Right lung (tissue), 2 donors: ENCODE measurements at regions not wholly inside any gene's neighbourhood (a gene's known extent, or its start where the extent isn't known, plus 50 kb on each side); places are given as distances from the start of the nearest gene placed in this dataset.

Source experiments
- DNase-seq, 2 donors: peaks; one replicate each; pipeline ENCODE4 v3.0.0-alpha.2; 2013

DNA sequence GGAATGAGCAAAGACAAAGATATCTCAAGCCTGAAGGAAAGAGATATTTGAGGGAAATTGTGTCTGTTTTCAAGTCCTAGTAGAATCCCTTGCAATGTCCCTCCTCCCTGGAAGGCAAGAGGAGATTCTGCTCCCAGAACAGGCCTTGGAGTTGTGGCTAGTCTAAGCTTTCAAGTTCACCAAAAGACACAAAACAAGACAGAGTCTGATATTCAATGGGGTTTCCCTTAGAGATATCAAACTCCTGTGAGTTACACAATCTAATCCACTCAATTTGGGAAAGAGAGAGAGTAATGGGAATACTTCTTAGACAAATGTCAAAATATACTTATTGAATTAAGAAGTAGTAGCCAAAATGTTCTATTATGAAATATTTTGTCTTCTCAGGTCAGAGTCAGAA, 162.8 kb upstream of the ADAMTS5 start:
- no peak for DNase-seq

GRCh38 chr21:27129215-27129614, 162.3 kb upstream of the ADAMTS5 start:
- no peak for DNase-seq

DNA sequence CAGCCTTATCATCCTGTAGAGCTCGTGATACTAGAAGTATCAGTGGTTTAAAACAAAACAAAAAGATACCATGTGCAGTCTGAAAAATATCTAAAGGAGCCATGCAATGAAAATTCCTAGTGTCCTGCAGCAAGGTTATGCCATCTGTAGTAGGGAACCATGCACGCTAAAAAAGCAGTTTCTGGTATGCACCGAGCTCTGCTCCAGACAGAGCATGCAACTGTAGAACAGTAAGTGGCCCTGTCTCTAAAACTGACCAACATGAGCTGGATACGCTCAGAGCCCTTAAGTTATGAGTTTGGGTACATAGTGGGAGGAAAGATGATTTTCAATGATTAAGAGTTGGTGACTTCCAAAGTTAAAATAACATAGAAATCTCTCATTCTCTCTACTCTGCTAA, 159.3 kb upstream of the ADAMTS5 start:
- DNase-seq, result no peak

DNA sequence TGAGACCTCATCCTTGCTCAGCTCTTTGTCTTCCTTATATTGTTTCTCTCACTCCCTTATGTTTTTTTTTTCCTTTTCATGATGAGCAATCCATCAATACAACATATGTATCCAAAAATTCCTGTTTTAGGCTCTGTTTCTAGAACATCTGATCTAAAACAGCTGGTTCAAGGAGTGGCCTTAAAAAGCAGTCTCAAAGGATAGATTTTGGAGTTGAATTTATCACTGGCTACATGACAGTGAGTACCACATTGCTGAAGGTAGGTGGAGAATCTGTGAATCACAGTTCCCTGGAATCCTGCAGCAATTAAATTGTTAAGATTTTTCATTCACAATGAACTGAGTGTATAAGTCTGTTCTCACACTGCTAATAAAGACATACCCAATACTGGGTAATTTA, 155.8 kb upstream of the ADAMTS5 start:
- DNase-seq, result no peak

GRCh38 chr21:27114111-27114510, 147.2 kb upstream of the ADAMTS5 start:
- no peak for DNase-seq

DNA sequence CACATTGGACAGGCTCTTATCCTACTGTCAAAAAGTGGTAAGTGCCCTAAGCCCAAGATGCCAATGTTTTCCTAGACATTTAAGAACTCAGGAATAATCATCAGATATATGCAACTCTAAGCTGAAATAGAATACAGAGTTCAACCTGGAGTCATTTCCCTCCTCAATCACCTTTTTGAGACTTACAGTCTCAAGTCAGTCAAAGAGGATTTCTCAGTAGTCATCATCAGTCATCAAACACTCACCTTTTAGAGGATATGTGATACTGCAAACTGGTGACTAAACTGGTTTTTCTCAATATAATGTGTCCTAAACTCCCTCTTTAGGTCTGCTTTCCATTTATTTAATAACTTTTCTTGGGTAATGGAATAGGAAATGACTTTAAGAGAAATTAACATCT, 145.3 kb upstream of the ADAMTS5 start:
- no peak for DNase-seq

GRCh38 chr21:27110956-27111355, 144.1 kb upstream of the ADAMTS5 start:
- DNase-seq, result no peak

GRCh38 chr21:27108701-27109100, 141.8 kb upstream of the ADAMTS5 start:
- no peak for DNase-seq

DNA sequence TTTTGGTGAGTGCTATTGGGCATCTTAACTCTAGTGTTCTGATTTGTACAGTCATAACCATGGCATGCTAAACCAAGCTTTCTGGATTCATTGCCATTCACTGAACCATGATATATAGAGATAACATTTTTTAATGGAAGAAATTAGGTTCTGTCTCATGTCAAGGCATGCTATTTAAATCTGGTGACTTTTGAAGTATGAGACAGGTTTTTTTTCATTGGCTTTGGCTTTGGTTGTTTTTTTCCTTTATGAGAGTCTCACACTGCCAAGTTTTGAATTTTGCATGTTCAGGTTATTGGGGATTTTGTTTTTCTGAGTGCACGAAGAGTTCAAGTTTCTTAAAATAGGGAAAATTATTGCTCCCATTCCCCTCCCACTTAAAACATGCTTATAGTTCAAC, 141.3 kb upstream of the ADAMTS5 start:
- no peak for DNase-seq

DNA sequence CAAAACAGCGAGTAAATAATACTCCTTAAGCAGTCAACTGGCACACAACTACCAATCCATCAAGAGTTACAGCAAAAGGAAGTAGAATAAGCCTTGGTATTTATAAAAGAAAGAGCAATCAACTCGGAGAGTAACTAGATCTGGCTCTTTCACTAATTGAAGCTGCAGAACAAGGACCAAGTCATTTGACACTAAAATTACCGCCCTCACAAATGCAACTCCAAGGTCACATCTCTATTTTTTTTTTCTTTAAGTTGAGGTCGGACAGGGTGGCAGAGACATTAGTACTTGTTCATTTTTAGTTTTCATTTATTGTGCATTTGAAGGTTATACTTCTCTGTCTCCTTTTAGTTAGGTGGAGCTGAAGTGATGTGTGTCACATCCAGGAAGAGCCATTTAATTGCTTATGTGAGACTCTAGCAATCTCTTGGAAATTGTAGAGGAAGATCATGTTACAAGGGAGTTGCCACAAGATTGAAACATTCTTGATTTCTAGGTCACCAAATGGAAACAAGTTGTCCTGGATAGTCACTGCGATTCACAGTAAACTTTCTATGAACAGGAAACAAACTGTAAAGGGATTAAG, 138.1 kb upstream of the ADAMTS5 start:
- DNase-seq, result no peak

DNA sequence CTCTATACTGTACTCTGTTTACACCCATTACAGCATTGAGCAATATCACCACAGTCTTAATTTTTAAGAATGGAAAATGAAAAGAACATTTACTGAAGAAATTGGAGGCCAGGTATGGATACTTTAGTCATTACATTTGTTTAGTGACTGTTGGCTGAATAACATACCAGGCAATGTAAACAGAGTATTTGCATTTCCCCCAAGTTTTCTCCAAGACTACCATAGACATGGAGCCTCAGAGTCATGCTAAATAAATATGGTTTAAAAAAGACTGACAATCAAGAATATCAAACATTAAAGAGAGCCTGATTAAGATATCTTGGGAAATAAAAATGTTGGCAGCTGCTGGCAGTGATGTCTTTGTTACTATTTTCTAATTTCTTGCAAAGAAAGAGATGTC, 136.9 kb upstream of the ADAMTS5 start:
- DNase-seq, result no peak

DNA sequence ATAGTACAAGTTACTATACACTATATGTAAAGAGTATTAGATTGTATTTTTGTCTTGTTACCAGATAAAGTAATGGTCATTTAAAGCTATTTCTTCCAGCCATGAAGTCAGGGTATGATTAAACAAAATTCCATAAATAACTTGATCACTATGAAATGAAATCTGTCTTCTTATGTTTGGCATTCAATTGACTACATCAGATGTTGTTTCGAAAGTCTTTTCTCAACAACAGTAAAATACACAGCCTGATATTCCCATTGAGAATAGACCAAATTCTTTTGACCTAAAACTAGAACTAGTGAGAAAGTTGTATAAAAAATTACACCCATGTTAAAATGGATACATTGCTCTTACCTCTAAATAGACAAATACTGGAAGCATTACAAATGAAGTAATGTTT, 134.6 kb upstream of the ADAMTS5 start:
- DNase-seq, result no peak

DNA sequence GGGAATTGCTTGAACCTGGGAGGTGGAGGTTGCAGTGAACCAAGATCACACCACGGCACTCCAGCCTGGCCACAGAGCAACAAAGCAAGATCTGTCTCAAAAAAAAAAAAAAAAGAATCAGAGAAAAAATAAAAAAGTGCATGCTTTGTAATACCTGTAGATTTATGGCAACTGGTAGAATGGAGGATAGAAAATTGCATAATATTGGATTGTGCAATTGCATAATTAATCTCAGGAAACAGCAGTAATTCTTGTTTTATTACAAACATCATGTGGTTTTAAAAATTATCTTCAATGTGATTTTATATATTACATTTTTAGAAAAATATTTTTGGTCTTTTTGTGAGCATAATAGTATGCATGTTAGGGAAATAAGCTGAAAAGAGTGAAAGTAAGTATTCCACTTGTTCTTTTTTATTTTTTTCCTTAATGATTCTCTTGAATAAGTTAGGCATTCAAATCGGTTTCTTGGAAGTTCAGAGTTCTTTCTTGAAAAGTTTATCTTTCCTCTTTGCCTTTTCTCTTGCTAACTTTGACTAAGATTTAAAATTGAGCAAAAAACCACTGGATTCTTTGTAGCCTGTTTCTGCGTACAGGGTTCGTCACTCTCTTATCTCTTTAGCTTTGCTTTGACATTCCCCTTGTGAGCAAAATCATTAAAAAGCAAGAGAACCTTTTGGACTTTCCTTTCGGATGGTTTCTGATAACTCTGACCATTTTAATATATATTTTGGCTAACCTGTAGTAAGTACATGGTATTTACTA, 127.5 kb upstream of the ADAMTS5 start:
- DNase-seq, result no peak

DNA sequence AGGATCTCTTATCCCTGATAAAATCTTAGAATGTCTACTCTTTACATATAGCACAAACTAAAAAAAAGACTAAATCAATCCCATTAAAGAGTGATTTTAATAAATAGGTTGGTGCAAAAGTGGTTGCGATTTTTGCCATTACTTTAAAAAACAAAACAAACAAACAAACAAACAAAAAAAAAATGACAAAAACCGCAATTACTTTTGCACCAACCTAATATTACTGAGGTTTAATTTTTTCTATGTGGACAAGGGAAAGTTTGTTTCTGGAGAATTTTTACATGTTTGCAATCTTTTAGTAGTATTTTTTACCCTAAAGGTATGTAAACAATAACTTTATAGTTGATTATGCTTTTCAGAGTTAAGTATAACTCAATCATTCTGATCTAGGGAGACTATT, 119.7 kb upstream of the ADAMTS5 start:
- no peak for DNase-seq

GRCh38 chr21:27086186-27086585, 119.3 kb upstream of the ADAMTS5 start:
- no peak for DNase-seq

GRCh38 chr21:27085387-27085786, 118.5 kb upstream of the ADAMTS5 start:
- no peak for DNase-seq

- no peak for DNase-seq
Observed at GRCh38 chr21:27083144-27083543, 116.3 kb upstream of the ADAMTS5 start.

GRCh38 chr21:27082431-27083010, 115.6 kb upstream of the ADAMTS5 start:
- DNase-seq, result no peak

GRCh38 chr21:27079636-27080240, 112.8 kb upstream of the ADAMTS5 start:
- no peak for DNase-seq

GRCh38 chr21:27078915-27079314, 112.0 kb upstream of the ADAMTS5 start:
- DNase-seq, result no peak

DNA sequence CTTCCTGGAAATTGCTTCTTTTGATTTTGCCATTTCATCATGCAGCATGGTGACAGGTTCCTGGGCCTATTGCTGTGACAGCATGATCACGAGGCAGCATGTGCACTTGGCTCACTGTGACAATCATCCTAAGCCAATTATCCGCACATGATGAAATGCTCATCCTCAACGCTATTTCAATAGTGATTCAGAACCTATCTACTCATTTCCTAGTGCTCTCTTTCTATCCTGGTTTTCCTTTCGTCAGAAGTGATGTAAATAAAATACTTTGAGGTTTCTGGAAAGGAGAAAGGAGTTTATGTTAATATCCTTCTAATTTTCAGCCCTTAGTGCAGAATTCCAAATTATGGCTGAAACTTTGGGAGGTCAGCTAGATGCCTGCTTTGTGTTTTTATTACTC, 110.6 kb upstream of the ADAMTS5 start:
- no peak for DNase-seq

- no peak for DNase-seq
Observed at GRCh38 chr21:27076025-27076424, 109.1 kb upstream of the ADAMTS5 start.
